Smooth muscle cell (in vitro differentiated cells): ENCODE measurements at regions not wholly inside any gene's neighbourhood (a gene's known extent, or its start where the extent isn't known, plus 50 kb on each side); places are given as distances from the start of the nearest gene placed in this dataset.

Experiments
- DNase-seq: peaks from one replicate; lab custom pipeline; 2025; ENCODE audit not compliant: unreplicated experiment; lab: John Stamatoyannopoulos, UW
- H2AFZ ChIP-seq: fragments of 200-600 bp; sonication (generic); 2 replicates; pipeline ENCODE4 v1.6.0; 2016; ENCODE audit warnings: antibody characterized with exemption, low read depth, mild to moderate bottlenecking
- H3F3A ChIP-seq: fragments of 200-600 bp; sonication (generic); 2 replicates; pipeline ENCODE4 v1.6.0; 2017; ENCODE audit warnings: antibody characterized with exemption, low read depth
- H3K27ac ChIP-seq: fragments of 200-600 bp; sonication (generic); 2 replicates; pipeline ENCODE4 v1.5.1; 2016; ENCODE audit warnings: low read depth, mild to moderate bottlenecking
- H3K27me3 ChIP-seq: fragments of 200-600 bp; sonication (generic); 2 replicates; pipeline ENCODE4 v1.6.1; 2016; ENCODE audit warnings: low read depth, mild to moderate bottlenecking
- H3K36me3 ChIP-seq: fragments of 200-600 bp; sonication (generic); 2 replicates; pipeline ENCODE4 v1.5.1; 2016; ENCODE audit warnings: low read depth
- H3K4me1 ChIP-seq: fragments of 200-600 bp; sonication (generic); 2 replicates; pipeline ENCODE4 v1.5.1; 2016; ENCODE audit warnings: low read depth
- H3K4me2 ChIP-seq: fragments of 200-600 bp; sonication (generic); 2 replicates; pipeline ENCODE4 v1.6.0; 2016; ENCODE audit warnings: mild to moderate bottlenecking
- H3K4me3 ChIP-seq: fragments of 200-600 bp; sonication (generic); 2 replicates; pipeline ENCODE4 v1.5.1; 2016; ENCODE audit warnings: mild to moderate bottlenecking
- H3K79me2 ChIP-seq: fragments of 200-600 bp; sonication (generic); 2 replicates; pipeline ENCODE4 v1.6.0; 2016; ENCODE audit warnings: low read depth, mild to moderate bottlenecking
- H3K9ac ChIP-seq: fragments of 200-600 bp; sonication (generic); 2 replicates; pipeline ENCODE4 v1.6.0; 2016; ENCODE audit warnings: low read depth
- H3K9me3 ChIP-seq: fragments of 200-600 bp; sonication (generic); replicated peaks from 2 replicates; pipeline ENCODE4 v1.5.1; 2016; ENCODE audit warnings: low read depth
- H4K20me1 ChIP-seq: fragments of 200-600 bp; sonication (generic); 2 replicates; pipeline ENCODE4 v1.6.0; 2016; ENCODE audit warnings: low read depth
- CTCF ChIP-seq: fragments of 200-600 bp; sonication (generic); IDR thresholded peaks from 2 replicates; pipeline ENCODE4 v1.5.1; 2017; ENCODE audit warnings: borderline replicate concordance, mild to moderate bottlenecking, antibody characterized with exemption; ENCODE audit not compliant: insufficient read depth, poor library complexity, severe bottlenecking
- WGBS: methylation state at CpG from one replicate; pipeline ENCODE4 v1.1.7; 2016; ENCODE audit warnings: low lambda C conversion rate; 5-methylcytosine and 5-hydroxymethylcytosine counted together

DNA sequence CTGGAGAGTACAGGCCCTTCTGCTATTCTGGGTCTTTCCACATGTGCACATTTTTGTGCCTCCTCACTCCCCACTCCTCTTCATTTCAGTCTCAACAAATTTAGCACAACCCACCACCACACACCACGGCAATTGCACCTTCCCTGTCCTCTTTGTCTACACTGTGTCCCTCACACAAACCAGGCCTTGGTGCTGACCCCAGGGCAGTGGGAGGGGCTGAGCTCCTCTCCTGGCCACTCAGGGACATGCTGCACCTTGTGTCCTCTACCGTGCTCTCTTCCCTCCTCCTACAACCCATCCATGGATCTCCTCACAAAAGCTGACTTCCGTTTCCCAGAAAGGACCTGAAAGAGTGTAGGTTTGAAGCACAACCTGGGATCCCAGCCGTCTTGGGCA lies 90.9 kb upstream of the IKZF1 start:
- Histone ChIP-seq H3K27me3 (peaks cover 4% of the 10 kb centered on the region), H3K4me1 (no peaks in the 10 kb centered on the region), H3F3A (no peaks in the 10 kb centered on the region), H2AFZ (no peak overlapping the region), H3K9me3 (no peaks in the 10 kb centered on the region), H3K4me2 (no peak overlapping the region), H3K9ac (no peak overlapping the region), H3K27ac (no peak overlapping the region), H3K79me2 (no peaks in the 10 kb centered on the region), H3K36me3 (no peaks in the 10 kb centered on the region), H4K20me1 (no peaks in the 10 kb centered on the region), H3K4me3 (no peak overlapping the region)
- no peak for TF ChIP-seq CTCF
- no peak for DNase-seq
- 92% methylated on average over 4 of the region's 4 CpGs for WGBS

DNA sequence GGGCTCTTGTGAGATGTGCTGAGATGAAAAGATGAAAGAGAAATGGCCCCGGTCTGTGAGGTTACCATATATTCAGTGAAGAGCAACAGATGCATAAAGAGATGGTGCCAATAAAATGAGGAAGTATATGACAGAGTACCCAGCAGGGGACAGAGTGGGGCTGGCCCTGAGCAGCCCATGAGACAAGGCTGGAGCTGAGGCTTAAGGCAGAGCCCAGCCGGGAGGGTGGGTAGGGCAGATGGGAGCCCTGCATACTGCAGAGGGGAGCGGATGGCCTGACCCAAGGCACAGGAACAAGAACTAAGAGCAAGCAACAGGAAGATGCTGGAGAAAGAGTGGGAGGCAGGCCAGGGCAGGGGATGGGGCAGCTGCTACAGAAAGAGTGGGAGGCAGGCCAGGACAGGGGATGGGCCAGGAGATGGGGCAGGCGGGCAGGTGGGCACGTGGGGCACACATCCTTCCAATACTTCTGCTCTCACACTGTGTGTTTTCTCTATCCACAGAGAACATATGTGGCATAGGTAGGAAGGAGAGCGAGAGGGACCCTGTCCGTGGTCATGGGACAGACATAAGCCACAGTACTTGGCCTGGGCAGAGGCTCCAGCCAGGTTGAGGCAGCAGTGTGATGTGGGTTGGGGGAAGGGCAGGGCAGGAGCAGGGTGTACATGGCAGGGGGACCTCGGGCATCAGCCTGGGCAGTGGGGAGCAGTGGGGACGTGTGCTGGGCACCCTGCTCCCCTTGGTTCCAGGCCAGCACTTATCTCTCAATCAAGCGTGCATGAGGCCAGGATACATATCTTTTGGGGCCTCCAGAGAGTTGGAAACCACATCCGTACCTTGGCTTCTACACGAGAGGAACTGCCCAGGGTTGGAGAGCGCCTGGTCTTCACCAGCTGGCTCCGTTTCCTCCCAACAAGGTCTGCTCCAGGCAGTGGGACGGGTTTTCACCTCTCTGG lies 91.6 kb upstream of the IKZF1 start:
- no peak overlapping the region for H2AFZ ChIP-seq
- no peaks in the 10 kb centered on the region for H4K20me1 ChIP-seq
- H3K4me3 ChIP-seq: no peak overlapping the region
- H3K79me2 ChIP-seq: no peaks in the 10 kb centered on the region
- H3K4me1 ChIP-seq: no peaks in the 10 kb centered on the region
- WGBS: 93% methylated on average over 15 of the region's 15 CpGs
- no peak for TF ChIP-seq CTCF
- peaks cover 4% of the 10 kb centered on the region for H3K27me3 ChIP-seq
- H3K4me2 ChIP-seq: no peak overlapping the region
- no peak for DNase-seq
- H3K9me3 ChIP-seq: no peaks in the 10 kb centered on the region
- H3K27ac ChIP-seq: no peak overlapping the region
- no peak overlapping the region for H3K9ac ChIP-seq
- no peaks in the 10 kb centered on the region for H3F3A ChIP-seq
- no peaks in the 10 kb centered on the region for H3K36me3 ChIP-seq

DNA sequence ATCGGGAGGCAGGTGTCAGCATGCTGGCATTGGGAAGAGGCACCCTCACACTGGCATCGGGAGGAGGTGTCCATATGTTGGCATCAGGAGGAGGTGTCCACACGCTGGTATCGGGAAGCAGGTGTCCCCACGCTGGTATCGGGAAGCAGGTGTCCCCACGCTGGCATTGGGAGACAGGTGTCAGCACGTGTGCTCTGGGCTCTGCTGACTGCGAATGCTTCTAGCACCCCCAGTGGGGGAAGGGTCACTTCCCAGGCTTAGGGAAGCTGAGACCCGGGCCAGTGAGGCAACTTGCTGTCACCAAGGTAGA lies 92.5 kb upstream of the IKZF1 start:
- Histone ChIP-seq H3K4me1 (no peaks in the 10 kb centered on the region), H3K4me3 (no peak overlapping the region), H3K4me2 (no peak overlapping the region), H3K27ac (no peak overlapping the region), H3K9me3 (no peaks in the 10 kb centered on the region), H3K27me3 (peaks cover 4% of the 10 kb centered on the region), H3K36me3 (no peaks in the 10 kb centered on the region), H4K20me1 (no peaks in the 10 kb centered on the region), H3K9ac (no peak overlapping the region), H2AFZ (no peak overlapping the region), H3K79me2 (no peaks in the 10 kb centered on the region), H3F3A (no peaks in the 10 kb centered on the region)
- WGBS: 91% methylated on average over 10 of the region's 10 CpGs
- no peak for TF ChIP-seq CTCF
- no peak for DNase-seq
